ENCODE measurements at regions not wholly inside any gene's neighbourhood (a gene's known extent, or its start where the extent isn't known, plus 50 kb on each side); places are given as distances from the start of the nearest gene placed in this dataset.

GRCh38 chr14:44732144-44732543 lies 225.1 kb upstream of the FSCB start:
- TF ChIP-seq CTCF (conservative IDR thresholded peaks at IDR 0.05 in 1 of 2, IDR thresholded peaks at IDR 0.05 in 1 of 2; ENCODE audit: low read depth in 1 of 2, low read length in 2 of 2) = no peak
- TF ChIP-seq EZH2 (IDR thresholded peaks at IDR 0.05; ENCODE audit: low read length, missing control alignments) = no peak

Data from fibroblast of lung (primary cell).